Transverse colon (tissue), 3 donors: ENCODE measurements at regions not wholly inside any gene's neighbourhood (a gene's known extent, or its start where the extent isn't known, plus 50 kb on each side); places are given as distances from the start of the nearest gene placed in this dataset.

ENCODE experiments used
- POLR2A ChIP-seq: fragments of 450-650 bp; IDR thresholded peaks from one replicate; pipeline ENCODE4 v1.6.1; 2016; ENCODE audit warnings: antibody characterized with exemption, mild to moderate bottlenecking, moderate library complexity
- TF ChIP-seq, protein P1 (sequence below), 5 experiments: fragments of 200-600 bp in 3 of 5; fragments of 450-650 bp in 2 of 5; sonication (generic) in 3 of 5; IDR thresholded peaks; 1 replicate in 2 of 5; 2 replicates in 3 of 5; pipeline ENCODE4 v1.5.1; 2016 to 2017; ENCODE audit warnings: antibody characterized with exemption in 5 of 5, inconsistent platforms in 3 of 5, mild to moderate bottlenecking in 2 of 5, moderate library complexity in 1 of 5

DNA sequence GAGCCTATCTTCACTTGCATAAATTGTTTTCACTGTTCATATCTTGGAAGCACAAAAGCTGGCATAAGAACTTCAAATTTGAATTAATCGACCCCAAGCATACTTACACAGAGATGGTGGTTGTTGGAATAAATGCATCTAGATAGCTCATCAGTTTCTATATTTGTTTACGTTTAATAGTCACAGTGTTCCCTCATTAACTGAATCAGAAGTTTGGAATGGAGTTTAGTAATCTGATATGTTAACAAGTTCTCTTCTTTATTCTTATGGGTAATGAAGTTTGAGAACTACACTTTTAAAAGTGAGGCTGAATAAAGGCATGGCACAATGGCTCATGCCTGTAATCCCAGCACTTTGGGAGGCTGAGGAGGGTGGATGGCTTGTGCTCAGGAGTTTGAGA is 886.7 kb upstream of the PCDH20 start:
- TF ChIP-seq, protein P1, sequence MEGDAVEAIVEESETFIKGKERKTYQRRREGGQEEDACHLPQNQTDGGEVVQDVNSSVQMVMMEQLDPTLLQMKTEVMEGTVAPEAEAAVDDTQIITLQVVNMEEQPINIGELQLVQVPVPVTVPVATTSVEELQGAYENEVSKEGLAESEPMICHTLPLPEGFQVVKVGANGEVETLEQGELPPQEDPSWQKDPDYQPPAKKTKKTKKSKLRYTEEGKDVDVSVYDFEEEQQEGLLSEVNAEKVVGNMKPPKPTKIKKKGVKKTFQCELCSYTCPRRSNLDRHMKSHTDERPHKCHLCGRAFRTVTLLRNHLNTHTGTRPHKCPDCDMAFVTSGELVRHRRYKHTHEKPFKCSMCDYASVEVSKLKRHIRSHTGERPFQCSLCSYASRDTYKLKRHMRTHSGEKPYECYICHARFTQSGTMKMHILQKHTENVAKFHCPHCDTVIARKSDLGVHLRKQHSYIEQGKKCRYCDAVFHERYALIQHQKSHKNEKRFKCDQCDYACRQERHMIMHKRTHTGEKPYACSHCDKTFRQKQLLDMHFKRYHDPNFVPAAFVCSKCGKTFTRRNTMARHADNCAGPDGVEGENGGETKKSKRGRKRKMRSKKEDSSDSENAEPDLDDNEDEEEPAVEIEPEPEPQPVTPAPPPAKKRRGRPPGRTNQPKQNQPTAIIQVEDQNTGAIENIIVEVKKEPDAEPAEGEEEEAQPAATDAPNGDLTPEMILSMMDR (IDR thresholded peaks at IDR 0.05): no peak
- no peak for TF ChIP-seq POLR2A
